Cardiac septum (tissue), 1 donor: ENCODE measurements at regions not wholly inside any gene's neighbourhood (a gene's known extent, or its start where the extent isn't known, plus 50 kb on each side); places are given as distances from the start of the nearest gene placed in this dataset.
"Not testable (repeated sequence)": the region's sequence is repeated elsewhere in the genome, so short reads cannot be mapped to it uniquely, and the experiment has no call there.

Experiments
- DNase-seq: peaks from one replicate; pipeline ENCODE4 v3.0.0-alpha.2; 2020; ENCODE audit warnings: low spot score
- intact Hi-C: fragments of 100-400 bp; cut with DNase I; formaldehyde crosslinking; loops from one replicate; pipeline ENCODE4 v1.14.0; 2022
- donor health status: DM: no; HTN: no; CAD: no.

DNA sequence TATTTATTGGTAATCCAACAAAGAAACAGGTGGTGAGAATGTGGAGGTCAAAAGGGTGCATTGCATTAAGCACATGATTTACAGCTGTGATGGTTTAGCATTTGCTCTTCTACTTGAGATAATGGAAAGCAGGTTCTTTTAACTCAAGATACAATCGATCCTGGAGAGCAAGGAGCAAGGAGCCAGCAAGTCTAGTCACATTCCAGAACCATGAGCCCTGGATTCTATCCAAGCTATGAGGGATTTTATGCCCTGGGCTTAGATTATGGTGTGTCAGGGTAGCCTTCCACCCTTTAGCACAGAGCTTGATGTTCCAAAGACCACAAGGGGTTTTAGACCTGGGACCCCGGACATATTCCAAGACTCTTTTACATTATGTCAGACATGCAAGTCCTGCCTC, 1213.9 kb upstream of the ATXN8OS start:
- intact Hi-C loops, DNase-seq: not testable (repeated sequence)

DNA sequence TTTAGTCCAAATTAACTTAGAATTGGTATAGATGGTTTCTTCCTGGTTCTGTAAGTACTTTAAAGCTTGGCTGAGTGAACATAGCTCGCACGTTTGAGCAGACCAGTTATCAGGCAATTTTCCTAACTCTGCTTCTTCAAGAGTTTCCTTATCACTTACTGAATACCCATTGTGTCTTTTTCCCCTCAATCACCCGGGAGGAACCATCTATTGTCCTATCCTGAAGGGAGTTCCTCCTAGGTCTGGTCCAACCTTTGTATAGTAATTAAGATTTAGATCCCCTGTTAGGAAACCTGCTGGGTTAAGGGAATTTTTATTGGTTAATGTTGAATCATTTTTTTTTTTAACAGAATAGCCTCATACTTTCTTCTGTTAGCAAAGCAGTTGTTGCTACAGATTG, 1215.0 kb upstream of the ATXN8OS start:
- DNase-seq, result not testable (repeated sequence)

DNA sequence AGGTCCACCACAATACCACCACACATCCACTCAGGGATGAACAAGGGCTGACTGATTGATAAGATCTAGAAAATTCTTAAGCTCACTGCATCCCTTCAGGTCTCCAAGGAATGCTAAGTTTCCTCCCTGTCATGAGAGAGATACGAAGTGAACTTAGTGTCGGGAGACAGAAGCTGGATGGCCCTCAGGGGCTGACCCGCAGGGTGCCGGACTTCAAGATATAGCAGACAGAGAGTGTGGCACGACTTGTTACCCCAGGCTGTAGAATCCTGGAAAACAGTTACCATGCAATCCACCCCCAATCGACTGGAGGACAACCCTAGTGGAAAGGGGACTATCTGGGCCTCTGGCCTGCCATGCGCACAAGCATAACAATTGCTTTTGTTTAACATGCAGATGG, 1217.5 kb upstream of the ATXN8OS start:
- DNase-seq, intact Hi-C loops: not testable (repeated sequence)

More for the DNA sequence above, 1215.0 kb upstream of the ATXN8OS start:
- intact Hi-C loops, result not testable (repeated sequence)

DNA sequence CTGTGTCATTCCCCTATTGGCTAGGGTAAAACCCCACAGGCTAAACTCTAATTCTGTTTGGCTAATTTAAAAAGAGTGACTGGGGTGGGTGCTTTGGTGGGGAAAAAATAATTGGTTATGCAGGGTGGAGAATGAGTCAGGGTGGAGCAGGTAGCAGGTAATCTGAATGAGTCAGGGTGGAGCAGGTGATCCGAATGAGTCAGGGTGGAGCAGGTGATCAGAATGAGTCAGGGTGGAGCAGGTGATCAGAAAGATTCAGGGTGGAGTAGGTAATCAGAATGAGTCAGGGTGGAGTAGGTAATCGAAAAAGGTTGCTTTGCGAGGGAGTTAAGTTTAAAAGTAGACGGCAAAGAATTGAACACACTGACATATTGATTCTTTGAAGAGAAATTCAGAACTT, 1218.8 kb upstream of the ATXN8OS start:
- intact Hi-C loops, result no loop called here
- DNase-seq, result no peak

DNA sequence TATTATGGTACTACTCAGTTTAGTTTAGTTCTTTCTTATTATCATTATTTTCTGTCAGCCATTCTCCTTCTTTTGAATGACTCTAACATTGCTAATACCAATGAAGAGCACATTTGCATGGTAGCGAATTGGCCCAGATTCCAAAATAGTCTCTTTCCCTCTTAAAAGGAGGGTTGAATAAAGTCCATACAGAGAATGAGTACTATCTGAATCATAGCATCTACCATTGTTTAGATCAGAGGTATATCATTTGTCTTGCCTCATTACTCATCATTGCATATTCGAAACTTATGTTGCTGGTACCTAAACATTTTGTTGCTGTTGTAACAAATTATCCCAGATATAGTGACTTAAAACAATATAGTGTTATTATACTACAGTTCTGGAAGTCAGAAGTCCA, 1235.3 kb upstream of the ATXN8OS start:
- no peak for DNase-seq

DNA sequence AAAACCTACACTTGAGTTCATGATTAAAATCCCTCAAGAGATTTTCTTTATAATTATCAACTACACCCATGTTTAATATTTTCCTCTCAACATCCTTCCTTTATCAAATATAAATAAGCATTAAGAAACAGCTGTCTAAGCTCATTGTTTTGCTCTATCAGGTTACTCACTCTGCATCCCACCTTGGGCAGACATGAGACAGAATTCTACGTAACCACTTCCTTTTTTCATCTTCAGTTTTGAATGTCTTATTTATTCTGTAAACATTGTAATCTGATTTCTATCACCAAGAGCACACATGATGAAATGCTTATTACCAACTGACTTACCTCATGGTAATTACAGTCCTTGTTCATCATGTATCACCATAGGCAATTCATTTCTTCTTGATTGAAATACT, 1256.6 kb upstream of the ATXN8OS start:
- no peak for DNase-seq
- intact Hi-C loops, result no loop called here

More for the DNA sequence above, 1235.3 kb upstream of the ATXN8OS start:
- intact Hi-C loops, result no loop called here

DNA sequence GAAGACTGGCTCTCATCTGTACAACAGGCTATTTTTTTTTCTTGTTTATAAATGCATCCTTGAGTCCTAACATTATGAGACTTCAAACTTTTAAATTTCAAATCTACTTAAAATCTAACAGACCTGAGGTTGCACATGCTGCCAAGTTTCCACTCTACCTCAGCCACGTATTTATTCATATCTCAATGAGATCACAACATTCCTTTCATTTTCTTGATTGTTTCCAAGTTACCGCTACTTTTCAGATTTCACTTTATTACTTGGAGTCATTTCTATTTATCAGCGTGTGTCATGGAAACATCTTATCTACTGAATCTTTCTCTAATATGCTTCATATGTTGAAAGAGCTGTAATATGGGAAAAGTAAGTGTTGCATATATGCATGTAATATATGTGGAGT, 1257.5 kb upstream of the ATXN8OS start:
- no peak for DNase-seq
- intact Hi-C loops, result no loop called here

DNA sequence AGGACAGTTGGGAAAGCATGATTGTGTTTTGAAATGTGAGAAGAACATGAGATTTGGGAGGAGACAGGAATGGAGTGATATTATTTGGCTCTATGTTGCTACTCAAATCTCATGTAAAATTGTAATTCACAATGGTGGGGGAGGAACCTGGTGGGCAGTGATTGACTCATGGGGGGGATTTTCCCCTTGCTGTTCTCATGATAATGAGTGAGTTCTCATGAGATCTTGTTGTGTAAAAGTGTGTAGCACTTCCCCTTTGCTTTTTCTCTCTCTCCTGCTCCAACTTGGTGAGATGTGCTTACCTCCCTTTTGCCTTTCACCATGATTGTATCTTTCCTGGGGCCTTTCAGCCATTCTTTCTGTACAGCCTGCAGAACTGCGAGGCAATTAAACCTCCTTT, 1261.0 kb upstream of the ATXN8OS start:
- intact Hi-C loops, result no loop called here
- DNase-seq, result no peak

DNA sequence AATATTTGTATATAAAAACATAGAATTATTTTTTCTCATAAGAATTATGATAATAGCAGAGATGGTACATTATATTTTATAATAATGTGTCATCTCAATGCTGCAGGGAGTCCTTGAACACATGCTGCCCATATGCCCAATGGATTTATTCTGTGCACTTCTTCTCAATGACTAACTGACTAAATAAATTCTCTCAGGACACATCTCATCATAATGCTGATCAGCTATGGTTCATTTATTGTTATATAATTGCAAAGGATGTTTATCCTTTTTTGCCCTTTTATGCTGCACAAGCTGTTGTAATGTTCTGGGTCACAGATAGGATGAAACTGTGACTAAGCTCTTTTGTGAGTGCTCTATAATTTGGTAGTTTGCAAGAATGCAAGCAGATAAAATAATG, 1273.3 kb upstream of the ATXN8OS start:
- intact Hi-C loops, result no loop called here
- no peak for DNase-seq

DNA sequence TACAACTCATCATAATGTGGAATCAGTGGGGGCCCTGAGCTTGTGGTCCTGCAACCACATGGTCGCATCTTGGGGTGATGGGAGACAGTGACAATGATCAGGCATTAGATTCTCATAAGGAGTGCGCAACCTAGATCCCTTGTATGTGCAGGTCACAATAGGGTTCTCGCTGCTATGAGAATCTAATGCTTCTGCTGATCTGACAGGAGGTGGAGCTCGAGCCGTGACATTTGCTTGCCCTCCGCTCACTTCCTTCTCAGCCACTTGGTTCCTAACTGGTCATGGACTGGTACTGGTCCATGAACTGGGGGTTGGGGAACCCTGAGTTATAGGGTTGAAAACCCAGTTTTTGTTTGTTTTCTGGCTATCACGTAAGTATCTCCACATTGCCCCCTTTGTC, 1290.9 kb upstream of the ATXN8OS start:
- no peak for DNase-seq
- intact Hi-C loops, result no loop called here

DNA sequence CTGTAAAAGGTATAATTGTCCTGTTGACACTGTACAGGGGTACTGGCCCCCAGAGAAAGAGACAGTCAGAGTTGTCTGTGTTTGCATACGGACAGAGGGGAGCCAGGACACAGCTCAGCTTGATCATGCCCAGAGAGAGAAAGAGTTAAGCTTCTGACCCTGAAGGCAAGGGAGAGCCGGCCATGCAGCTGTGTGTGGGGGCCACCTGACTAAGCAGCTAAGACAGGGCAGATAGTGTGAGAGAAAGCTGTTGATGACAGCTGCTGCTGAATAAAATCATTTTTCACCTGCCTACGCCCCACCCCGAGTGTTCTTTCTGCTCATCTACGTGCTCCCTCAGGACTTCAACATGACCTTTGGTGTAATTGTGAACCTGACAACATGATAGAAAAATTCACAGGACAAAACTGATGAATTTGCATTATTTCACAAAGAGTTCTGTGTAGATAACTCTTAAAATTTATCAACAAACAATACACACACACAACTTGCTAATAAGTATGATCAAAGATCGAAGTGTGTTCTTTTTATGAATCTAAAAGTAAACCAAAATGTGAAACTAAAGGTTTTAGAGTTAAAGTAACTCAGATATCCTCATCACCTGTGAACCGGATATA, 1294.3 kb upstream of the ATXN8OS start:
- intact Hi-C loops, result no loop called here
- DNase-seq, result no peak

DNA sequence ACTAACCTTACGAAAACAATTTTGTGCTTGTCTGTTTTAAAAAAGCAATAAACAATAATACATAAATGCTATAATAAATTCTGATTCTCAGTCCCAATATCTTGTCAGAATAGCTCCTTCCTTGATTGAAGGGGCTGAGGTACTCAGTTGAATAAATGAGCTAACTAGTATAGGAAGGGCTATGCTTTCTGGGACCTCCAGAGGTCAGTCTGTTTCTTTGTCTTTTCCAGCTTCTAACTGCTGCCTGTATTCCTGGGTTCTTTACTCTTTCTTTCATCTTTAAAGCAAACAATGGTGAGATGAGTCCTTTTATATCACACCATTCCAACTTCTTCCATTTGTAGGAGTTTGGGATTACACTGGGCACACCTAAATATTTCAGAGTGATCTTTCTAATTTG, 1297.0 kb upstream of the ATXN8OS start:
- intact Hi-C loops, result no loop called here
- no peak for DNase-seq

DNA sequence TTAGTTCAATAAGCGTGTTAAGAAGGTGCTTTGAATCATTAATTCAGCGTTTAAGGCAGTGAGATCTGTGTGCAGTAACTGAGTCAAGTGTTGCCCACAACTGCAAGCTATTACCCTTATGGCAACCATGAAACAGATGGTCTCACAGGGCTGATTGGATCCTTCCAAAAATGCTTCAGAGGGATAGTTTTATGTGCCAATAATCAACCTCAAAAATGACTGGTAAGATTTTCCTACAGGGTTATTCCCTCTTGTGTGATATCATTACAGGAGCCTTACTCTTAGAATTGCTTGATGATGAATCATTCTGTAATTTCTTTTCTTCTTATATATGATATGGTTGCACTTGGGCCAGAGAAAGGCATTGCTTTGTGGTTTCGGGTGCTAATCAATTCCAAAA, 1299.2 kb upstream of the ATXN8OS start:
- intact Hi-C loops, result no loop called here
- DNase-seq, result no peak

DNA sequence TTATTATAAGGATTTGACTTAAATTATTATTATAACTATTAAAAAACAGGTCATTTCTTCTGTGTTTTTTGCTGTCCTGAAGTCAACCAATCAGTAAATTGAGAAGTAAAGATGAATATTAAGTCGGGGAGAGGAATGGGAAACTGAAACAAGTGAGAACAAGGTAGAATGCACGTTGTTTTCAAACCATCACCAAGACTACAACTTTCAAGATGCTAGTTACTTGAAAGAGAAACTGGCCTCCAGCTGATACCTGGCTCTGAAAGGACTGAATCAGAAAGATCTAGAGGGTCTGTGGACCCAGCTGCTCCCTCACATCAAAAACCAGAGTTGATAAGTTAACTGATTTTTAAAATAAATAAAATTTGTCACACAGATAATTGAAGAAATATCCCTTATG, 1301.5 kb upstream of the ATXN8OS start:
- intact Hi-C loops, result no loop called here
- no peak for DNase-seq

DNA sequence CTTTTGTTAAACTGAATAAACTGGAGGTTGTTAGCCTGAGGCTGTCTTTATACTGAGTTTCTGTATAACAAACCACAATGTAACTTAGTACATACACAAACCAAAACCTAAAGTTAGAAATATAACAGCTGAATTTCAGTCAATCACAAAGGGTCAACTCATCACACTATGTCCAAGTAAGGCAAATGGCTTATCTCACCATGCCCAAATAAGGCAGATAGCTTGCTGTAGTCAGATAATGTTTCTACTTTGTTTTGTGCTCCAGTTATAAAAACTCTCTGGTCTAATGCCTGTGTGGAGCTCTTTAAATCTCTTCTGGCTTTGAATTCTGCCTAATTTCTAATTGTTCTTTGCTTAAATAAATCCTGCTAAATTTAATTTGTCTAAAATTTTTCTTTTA, 1323.4 kb upstream of the ATXN8OS start:
- DNase-seq, result no peak
- intact Hi-C loops, result no loop called here

DNA sequence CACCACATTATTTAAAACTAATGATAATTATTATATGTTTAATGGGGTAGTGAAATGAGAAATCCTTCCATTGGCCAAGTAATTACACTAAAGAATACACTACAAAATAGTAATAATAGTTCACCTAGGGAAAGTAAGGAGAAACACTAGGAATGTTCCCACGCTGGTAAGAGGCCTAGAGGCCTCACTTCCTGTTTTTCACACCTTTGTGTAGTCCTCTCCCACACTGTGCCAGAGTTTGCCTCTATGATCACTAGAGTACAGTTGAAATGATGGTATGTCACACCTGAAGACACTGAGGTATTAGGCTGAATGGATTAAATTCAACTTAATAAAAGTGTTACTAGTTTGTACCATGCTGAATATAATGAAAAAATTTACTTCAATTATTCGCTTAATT, 1348.0 kb upstream of the ATXN8OS start:
- DNase-seq, result no peak
- intact Hi-C loops, result no loop called here

DNA sequence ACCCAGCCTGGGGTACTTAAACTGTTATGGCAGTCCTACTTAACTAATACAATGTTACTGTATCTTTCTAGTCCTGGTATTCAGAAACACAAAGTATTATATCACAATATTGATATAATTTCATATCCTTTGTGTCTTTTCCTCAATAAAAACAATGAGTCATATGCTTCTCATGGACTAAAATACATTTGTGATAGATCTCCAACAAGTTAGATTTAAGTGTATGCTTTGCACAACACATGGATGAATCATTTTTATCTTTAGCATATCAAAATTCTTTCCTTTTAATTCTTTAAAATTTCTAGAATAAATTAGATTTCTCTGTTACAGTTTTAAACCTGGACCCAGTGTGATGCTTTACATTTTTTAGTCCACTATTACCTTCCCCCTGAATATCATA, 1357.8 kb upstream of the ATXN8OS start:
- intact Hi-C loops, result no loop called here
- DNase-seq, result no peak

DNA sequence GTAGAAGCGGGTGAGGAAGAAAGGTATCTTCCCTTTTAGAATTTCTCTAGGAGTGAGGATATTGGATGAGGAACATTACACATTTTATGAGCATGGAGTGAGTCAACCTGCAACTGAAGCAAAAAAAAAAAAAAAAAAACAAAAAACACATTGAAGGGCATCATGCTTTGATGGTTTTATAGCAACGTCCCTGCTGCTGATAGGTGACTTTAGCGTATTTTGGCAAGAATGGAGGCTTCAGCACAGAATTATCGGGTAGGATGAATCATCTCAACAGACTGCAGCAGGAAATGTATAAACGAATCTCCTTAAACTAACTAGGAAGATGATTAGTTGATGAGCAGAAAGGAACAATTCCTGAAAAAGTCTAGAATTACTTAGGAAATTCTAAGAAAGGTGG, 1359.6 kb upstream of the ATXN8OS start:
- intact Hi-C loops, result no loop called here
- no peak for DNase-seq

DNA sequence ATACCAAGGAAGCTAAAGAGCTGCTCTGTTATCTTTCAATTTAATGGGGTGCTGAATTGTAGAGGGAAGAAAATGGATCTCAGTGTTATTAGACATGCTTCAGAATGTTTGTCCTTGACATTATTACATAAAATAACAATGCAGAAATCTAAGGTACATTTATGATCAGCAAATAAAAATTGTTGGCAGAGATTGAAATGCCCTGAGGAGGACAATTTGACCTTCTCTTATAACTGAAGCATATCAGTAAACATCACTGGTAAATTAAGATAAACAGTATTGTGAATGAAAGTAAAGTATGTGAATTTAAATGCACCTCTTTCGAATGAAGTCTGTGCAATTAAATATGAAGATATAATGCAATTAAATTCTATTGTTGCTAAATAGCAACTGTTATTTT, 1362.1 kb upstream of the ATXN8OS start:
- no peak for DNase-seq
- intact Hi-C loops, result no loop called here

DNA sequence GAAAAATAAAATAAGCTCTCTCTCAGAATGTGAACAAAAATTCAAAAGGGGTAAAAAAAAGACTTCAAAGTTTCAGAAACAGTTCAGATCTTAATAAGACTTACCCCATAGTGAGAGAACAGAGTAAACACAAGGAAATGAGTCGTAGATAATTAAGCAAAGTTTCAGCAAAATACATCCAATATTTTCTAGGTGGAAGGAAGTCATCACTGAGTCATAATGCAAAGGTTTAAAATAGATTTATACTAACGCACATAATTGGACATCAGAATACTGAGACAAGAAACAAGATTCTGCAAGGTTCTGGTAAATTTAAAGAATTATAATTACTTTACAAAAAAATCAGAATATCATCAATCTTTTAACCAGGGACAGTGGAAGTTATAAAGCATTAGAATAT, 1370.7 kb upstream of the ATXN8OS start:
- intact Hi-C loops, result no loop called here
- no peak for DNase-seq

DNA sequence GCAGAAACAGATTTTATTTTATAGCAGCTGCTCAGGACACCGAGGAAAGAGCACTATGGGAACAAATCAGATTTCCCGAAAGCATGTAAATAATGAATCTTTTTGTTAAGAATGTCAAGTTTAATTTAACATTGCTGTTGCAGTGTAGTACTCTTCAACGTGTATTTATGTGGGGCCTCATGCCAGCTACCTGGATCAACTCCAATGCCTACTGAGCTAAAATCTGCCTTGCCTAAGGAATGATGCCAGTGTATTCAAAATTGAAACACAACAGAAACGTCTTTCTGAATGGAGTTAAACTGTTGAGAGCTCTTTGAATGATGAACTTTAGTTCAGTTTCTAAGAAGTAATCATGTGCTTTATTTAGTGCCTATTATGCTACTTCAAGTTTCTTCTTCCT, 1379.8 kb upstream of the ATXN8OS start:
- intact Hi-C loops, result no loop called here

DNA sequence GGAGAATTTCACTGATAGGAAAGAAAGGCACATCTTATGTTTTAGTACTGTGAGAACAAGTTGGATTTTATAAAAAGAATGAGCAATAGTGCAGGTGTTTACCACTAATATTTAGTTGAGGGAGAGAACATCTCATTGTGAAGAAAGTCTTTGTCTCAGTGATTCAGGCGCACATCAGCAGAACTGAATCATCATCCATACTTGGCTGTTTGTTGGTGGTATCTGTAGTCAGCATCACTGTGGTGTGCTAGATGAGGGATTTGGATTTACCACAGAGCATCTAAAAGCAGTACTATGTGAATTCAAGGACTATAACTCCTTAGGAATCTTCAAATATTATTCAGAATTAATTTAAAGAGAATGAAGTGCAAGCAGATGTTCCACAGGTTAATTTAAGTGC, 1380.5 kb upstream of the ATXN8OS start:
- intact Hi-C loops, result no loop called here
- no peak for DNase-seq

More for the DNA sequence above, 1379.8 kb upstream of the ATXN8OS start:
- DNase-seq, result no peak
